Lung (tissue), 11 donors: ENCODE measurements at regions not wholly inside any gene's neighbourhood (a gene's known extent, or its start where the extent isn't known, plus 50 kb on each side); places are given as distances from the start of the nearest gene placed in this dataset.
A peak's percentile ranks its signal among the peaks of the same experiment; 100 is the strongest.

Experiments used
- ATAC-seq: fragments of 200-7000 bp; cut with Tn5 transposase; one replicate; pipeline ENCODE4 v1.9.1; 2020; ENCODE audit warnings: moderate number of reproducible peaks; ENCODE audit not compliant: insufficient read depth, low FRiP score
- DNase-seq, 3 donors: peaks; one replicate each; pipeline ENCODE4 v3.0.0-alpha.2; 2013 to 2017
- H3K27ac ChIP-seq, 2 donors: one replicate each; pipeline ENCODE4 v1.5.1; 2013; ENCODE audit warnings: mild to moderate bottlenecking in 2 of 2, moderate library complexity in 2 of 2, control low read depth in 1 of 2, inconsistent platforms in 1 of 2, low read depth in 1 of 2, low read length in 1 of 2
- H3K27me3 ChIP-seq, 3 donors: one replicate each; pipeline ENCODE4 v1.5.1; 2013; ENCODE audit warnings: low read length in 2 of 3; ENCODE audit not compliant: control insufficient read depth in 3 of 3, insufficient read depth in 3 of 3
- H3K36me3 ChIP-seq, 4 donors: one replicate each; pipeline ENCODE4 v1.5.1; 2013; ENCODE audit warnings: low read length in 4 of 4, mild to moderate bottlenecking in 1 of 4, moderate library complexity in 1 of 4; ENCODE audit not compliant: control insufficient read depth in 4 of 4, insufficient read depth in 4 of 4
- H3K4me1 ChIP-seq, 5 donors: one replicate each; pipeline ENCODE4 v1.5.1; 2013; ENCODE audit warnings: low read length in 5 of 5, mild to moderate bottlenecking in 2 of 5, moderate library complexity in 1 of 5; ENCODE audit not compliant: control insufficient read depth in 5 of 5, insufficient read depth in 5 of 5
- H3K4me3 ChIP-seq: one replicate; pipeline ENCODE4 v1.5.1; 2013; ENCODE audit warnings: mild to moderate bottlenecking, control low read depth, moderate library complexity
- H3K9ac ChIP-seq, 2 donors: one replicate each; pipeline ENCODE4 v1.5.1; 2013; ENCODE audit warnings: low read length in 2 of 2, control low read depth in 1 of 2; ENCODE audit not compliant: insufficient read depth in 1 of 2
- H3K9me3 ChIP-seq, 4 donors: one replicate each; pipeline ENCODE4 v1.5.1; 2013; ENCODE audit warnings: low read length in 3 of 4, mild to moderate bottlenecking in 1 of 4, moderate library complexity in 1 of 4; ENCODE audit not compliant: control insufficient read depth in 4 of 4, insufficient read depth in 3 of 4
- CTCF ChIP-seq: IDR thresholded peaks from 2 replicates; pipeline ENCODE4 v1.5.1; 2012; ENCODE audit warnings: mild to moderate bottlenecking; ENCODE audit errors: control extremely low read depth, extremely low read depth
- WGBS, 2 donors: extraction: QIAGEN DNeasy Blood & Tissue Kit; methylation state at CpG; one replicate each; pipeline ENCODE4 v1.1.7; 2013; 5-methylcytosine and 5-hydroxymethylcytosine counted together
- donor health status: control.
- donor health status: control.
- donor health status: Bipolar disorder and iron deficiency.
- donor health status: healthy.
- donor health status: DM: yes; HTN: yes; CAD: no.

- H3K4me3 ChIP-seq: no peak overlapping the region
- no peaks in the 10 kb centered on the region for H3K36me3 ChIP-seq
- ATAC-seq (no peak), DNase-seq (no peak)
- no peaks in the 10 kb centered on the region for H3K9me3 ChIP-seq
- no peak for TF ChIP-seq CTCF
- peaks cover 0 to 2% (median 0%) of the 10 kb centered on the region in 5 donors for H3K4me1 ChIP-seq
- H3K27me3 ChIP-seq: peaks cover 3 to 11% (median 7%) of the 10 kb centered on the region in 3 donors
- no peak overlapping the region for H3K27ac ChIP-seq
- H3K9ac ChIP-seq: no peak overlapping the region
- 41 to 54% methylated on average over 4 of the region's 4 CpGs for WGBS, 2 donors
Measured at GRCh38 chrX:138858438-138858837, 146.9 kb upstream of the FGF13 start.

- ATAC-seq: no peak
- no peaks in the 10 kb centered on the region for H3K36me3 ChIP-seq
- peaks cover 0 to 2% (median 0%) of the 10 kb centered on the region in 5 donors for H3K4me1 ChIP-seq
- WGBS, 2 donors: 82 to 96% methylated on average over 12 of the region's 12 CpGs
- no peak overlapping the region for H3K4me3 ChIP-seq
- peaks cover 0 to 8% (median 3%) of the 10 kb centered on the region in 3 donors for H3K27me3 ChIP-seq
- H3K27ac ChIP-seq: no peak overlapping the region
- H3K9me3 ChIP-seq: no peaks in the 10 kb centered on the region
- DNase-seq: no peak
- no peak for TF ChIP-seq CTCF
- no peak overlapping the region for H3K9ac ChIP-seq
Measured at GRCh38 chrX:138856881-138857604, 145.5 kb upstream of the FGF13 start.

- Histone ChIP-seq H3K27ac (no peak overlapping the region), H3K36me3 (no peaks in the 10 kb centered on the region), H3K9me3 (no peaks in the 10 kb centered on the region), H3K9ac (no peak overlapping the region), H3K4me3 (no peak overlapping the region), H3K4me1 (no peaks in the 10 kb centered on the region), H3K27me3 (peaks cover 2 to 14% (median 6%) of the 10 kb centered on the region in 3 donors)
- no peak for ATAC-seq
- TF ChIP-seq CTCF: no peak
- DNase-seq: peak in 2 of 3 donors; percentile 29 to 37
- 76 to 86% methylated on average over 2 of the region's 2 CpGs for WGBS, 2 donors
Measured at GRCh38 chrX:138853936-138854335, 142.4 kb upstream of the FGF13 start.
